ENCODE measurements at regions not wholly inside any gene's neighbourhood (a gene's known extent, or its start where the extent isn't known, plus 50 kb on each side); places are given as distances from the start of the nearest gene placed in this dataset.
"Not testable (repeated sequence)": the region's sequence is repeated elsewhere in the genome, so short reads cannot be mapped to it uniquely, and the experiment has no call there.

DNA sequence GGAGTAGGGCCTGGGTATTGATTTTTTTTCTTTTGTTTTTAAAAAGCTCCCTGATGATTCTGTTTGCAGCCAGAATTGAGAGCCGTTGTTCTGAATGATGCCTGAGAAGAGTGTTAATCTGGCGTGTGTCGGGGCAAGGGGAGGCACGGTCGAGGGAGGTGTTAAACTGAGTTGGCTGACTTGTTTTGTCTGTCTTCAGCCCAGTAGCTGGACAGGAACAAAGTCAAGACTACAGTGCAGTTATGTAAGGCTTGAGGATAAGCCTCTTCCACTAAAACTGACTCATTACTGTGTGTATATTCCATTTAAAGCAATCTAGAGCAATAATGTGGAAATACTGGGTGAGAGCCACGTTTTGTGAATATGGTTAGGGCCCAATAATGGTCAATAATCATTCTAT, 119.0 kb upstream of the DLG1 start:
- Mint-ChIP-seq H3K27me3 (no peaks in the 10 kb centered on the region), H3K27ac (no peak overlapping the region), H3K36me3 (ENCODE audit: low read depth) (no peaks in the 10 kb centered on the region), H3K9me3 (no peaks in the 10 kb centered on the region), H3K4me3 (no peak overlapping the region), H3K4me1 (ENCODE audit: low read depth) (no peaks in the 10 kb centered on the region)
- ChIA-PET POLR2A (no interaction called here), CTCF (no interaction called here)
- H3K27me3 ChIP-seq (ENCODE audit: control insufficient read depth in 1 of 2, insufficient read depth in 2 of 2, low read length in 2 of 2): no peaks in the 10 kb centered on the region
- DNase-seq: no peak
- no peak for ATAC-seq (ENCODE audit: poor library complexity)
- no peaks in the 10 kb centered on the region for H3K4me1 ChIP-seq (ENCODE audit: insufficient read depth, low read length)
- H3K36me3 ChIP-seq (ENCODE audit: insufficient read depth, low read length): no peaks in the 10 kb centered on the region
- no peak overlapping the region for H3K4me3 ChIP-seq (ENCODE audit: low read length)
- intact Hi-C loops (cut with DNase I, micrococcal nuclease): no loop called here
- no peak overlapping the region for H3K27ac ChIP-seq (ENCODE audit: low read depth in 1 of 2, low read length in 2 of 2)
- no peaks in the 10 kb centered on the region for H3K9me3 ChIP-seq (ENCODE audit: control insufficient read depth in 1 of 2, insufficient read depth in 1 of 2, low read length in 2 of 2)
- TF ChIP-seq CTCF (IDR thresholded peaks at IDR 0.05): no peak

- H3K36me3 ChIP-seq (ENCODE audit: insufficient read depth, low read length); H3K4me3 Mint-ChIP-seq; H3K9me3 ChIP-seq (ENCODE audit: control insufficient read depth in 1 of 2, insufficient read depth in 1 of 2, low read length in 2 of 2); H3K36me3 Mint-ChIP-seq (ENCODE audit: low read depth); H3K27ac Mint-ChIP-seq; H3K27me3 Mint-ChIP-seq; H3K4me1 Mint-ChIP-seq (ENCODE audit: low read depth); H3K27me3 ChIP-seq (ENCODE audit: control insufficient read depth in 1 of 2, insufficient read depth in 2 of 2, low read length in 2 of 2); H3K4me3 ChIP-seq (ENCODE audit: low read length); H3K4me1 ChIP-seq (ENCODE audit: insufficient read depth, low read length); H3K27ac ChIP-seq (ENCODE audit: low read depth in 1 of 2, low read length in 2 of 2); POLR2A ChIA-PET; ATAC-seq (ENCODE audit: poor library complexity); H3K9me3 Mint-ChIP-seq; intact Hi-C loops (cut with DNase I, micrococcal nuclease); DNase-seq; CTCF ChIA-PET: not testable (repeated sequence)
Observed at GRCh38 chr3:197411899-197412298, 113.5 kb upstream of the DLG1 start.

- H3K27ac ChIP-seq (ENCODE audit: low read depth in 1 of 2, low read length in 2 of 2); POLR2A ChIA-PET; H3K4me3 Mint-ChIP-seq; H3K9me3 ChIP-seq (ENCODE audit: control insufficient read depth in 1 of 2, insufficient read depth in 1 of 2, low read length in 2 of 2); DNase-seq; H3K4me3 ChIP-seq (ENCODE audit: low read length); ATAC-seq (ENCODE audit: poor library complexity); H3K4me1 ChIP-seq (ENCODE audit: insufficient read depth, low read length); H3K9me3 Mint-ChIP-seq; CTCF ChIA-PET; intact Hi-C loops (cut with DNase I, micrococcal nuclease); H3K36me3 ChIP-seq (ENCODE audit: insufficient read depth, low read length); H3K4me1 Mint-ChIP-seq (ENCODE audit: low read depth); H3K27me3 ChIP-seq (ENCODE audit: control insufficient read depth in 1 of 2, insufficient read depth in 2 of 2, low read length in 2 of 2); H3K36me3 Mint-ChIP-seq (ENCODE audit: low read depth); H3K27ac Mint-ChIP-seq: not testable (repeated sequence)
- H3K27me3 Mint-ChIP-seq: peaks cover 11% of the 10 kb centered on the region
Observed at GRCh38 chr3:197410170-197410569, 111.8 kb upstream of the DLG1 start.

GRCh38 chr3:197408177-197408957, 110.0 kb upstream of the DLG1 start:
- H3K4me3 ChIP-seq (ENCODE audit: low read length): no peak overlapping the region
- no peaks in the 10 kb centered on the region for H3K9me3 ChIP-seq (ENCODE audit: control insufficient read depth in 1 of 2, insufficient read depth in 1 of 2, low read length in 2 of 2)
- no peaks in the 10 kb centered on the region for H3K4me1 ChIP-seq (ENCODE audit: insufficient read depth, low read length)
- H3K36me3 ChIP-seq (ENCODE audit: insufficient read depth, low read length): no peaks in the 10 kb centered on the region
- ChIA-PET POLR2A (no interaction called here), CTCF (no interaction called here)
- no peaks in the 10 kb centered on the region for H3K36me3 Mint-ChIP-seq (ENCODE audit: low read depth)
- ATAC-seq (ENCODE audit: poor library complexity) (no peak), DNase-seq (no peak)
- H3K27me3 ChIP-seq (ENCODE audit: control insufficient read depth in 1 of 2, insufficient read depth in 2 of 2, low read length in 2 of 2): peaks cover 0 to 3% of the 10 kb centered on the region in 2 experiments
- H3K27me3 Mint-ChIP-seq: peaks cover 11% of the 10 kb centered on the region
- no peak overlapping the region for H3K27ac Mint-ChIP-seq
- H3K27ac ChIP-seq (ENCODE audit: low read depth in 1 of 2, low read length in 2 of 2): no peak overlapping the region
- intact Hi-C loops (cut with DNase I, micrococcal nuclease): no loop called here
- TF ChIP-seq CTCF (IDR thresholded peaks at IDR 0.05): no peak
- H3K9me3 Mint-ChIP-seq: no peaks in the 10 kb centered on the region
- no peaks in the 10 kb centered on the region for H3K4me1 Mint-ChIP-seq (ENCODE audit: low read depth)
- no peak overlapping the region for H3K4me3 Mint-ChIP-seq
